NCI-H345 (cell line): ENCODE measurements at regions not wholly inside any gene's neighbourhood (a gene's known extent, or its start where the extent isn't known, plus 50 kb on each side); places are given as distances from the start of the nearest gene placed in this dataset.
"Not testable (repeated sequence)": the region's sequence is repeated elsewhere in the genome, so short reads cannot be mapped to it uniquely, and the experiment has no call there.

Experiments
- DNase-seq: peaks from one replicate; lab custom pipeline; 2025; lab: John Stamatoyannopoulos, UW

DNA sequence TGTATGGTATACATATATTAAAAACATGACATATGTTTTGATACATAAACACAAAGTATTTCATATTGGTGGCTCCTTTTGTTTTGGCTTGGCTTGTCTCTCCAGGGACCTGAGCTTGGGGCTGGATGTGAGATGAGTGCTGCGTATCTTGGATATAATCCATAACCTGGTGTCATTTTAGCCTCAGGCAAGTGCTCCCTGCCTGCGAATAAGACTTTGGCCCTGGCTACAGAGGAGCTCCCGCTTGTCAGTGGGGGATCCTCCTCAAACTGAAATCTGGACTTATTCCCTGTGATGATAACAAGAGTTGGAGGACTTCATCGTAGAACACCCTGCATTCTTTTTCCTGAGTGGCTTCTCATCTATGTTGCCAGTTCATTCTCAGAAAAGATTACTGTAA is 341.7 kb upstream of the CLINT1 start:
- DNase-seq, result peak; percentile 30

DNA sequence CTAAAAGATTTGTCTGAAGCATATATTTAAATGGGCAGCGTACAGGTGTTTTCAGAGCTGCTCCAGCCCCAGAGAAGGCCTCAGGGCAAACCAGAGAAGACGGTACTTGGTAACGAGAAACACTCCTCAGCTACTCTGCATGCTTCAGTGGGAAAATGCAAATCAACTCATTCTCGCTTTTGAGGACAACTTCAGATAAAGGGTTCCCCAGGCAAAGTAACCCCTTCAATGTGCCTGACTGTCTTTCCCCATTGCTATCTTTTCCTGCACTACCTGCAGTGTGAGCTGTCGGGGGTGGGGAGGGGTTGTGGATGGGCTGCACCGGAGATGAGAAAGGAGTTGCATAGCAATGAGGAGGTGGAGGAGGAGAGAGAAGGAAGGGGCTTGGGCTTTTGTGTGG is 339.7 kb upstream of the CLINT1 start:
- DNase-seq, result peak; percentile 18

DNA sequence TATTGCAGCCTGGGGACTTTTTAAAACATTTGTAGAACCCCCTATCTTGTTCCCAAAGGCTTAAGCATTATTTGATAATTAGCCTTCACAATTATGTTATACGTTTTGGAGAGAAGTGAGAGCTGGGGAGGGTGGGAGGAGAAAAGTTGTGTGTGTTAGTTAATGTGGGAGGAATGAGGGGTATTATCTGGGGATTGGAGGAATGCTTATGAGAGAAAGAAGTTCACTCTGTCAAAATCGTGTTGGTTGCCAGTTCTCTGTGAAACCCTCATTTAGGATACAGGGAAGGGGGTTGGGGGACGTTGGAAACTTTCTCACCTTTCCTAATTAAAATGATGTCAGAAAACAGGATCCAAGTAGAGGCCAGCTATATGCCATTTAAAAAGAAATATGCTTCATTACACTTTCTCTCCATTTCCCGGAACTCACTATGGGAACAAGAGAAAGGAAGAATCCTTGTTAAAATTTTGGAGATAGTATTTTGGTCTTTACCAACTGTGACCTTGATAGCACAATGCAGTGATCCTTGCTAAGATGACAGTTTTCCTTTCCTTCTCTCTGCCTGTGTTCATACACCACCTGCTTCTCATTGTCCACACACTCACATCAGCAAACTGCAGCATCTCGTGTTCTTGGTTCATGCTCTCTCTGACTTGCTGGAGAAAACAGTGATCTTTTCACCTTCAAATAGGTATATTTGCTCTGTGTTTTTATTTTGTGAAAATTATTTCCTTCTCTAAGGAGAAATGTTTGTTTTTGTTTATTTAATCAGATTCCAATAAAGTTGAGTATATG is 336.7 kb upstream of the CLINT1 start:
- no peak for DNase-seq

DNA sequence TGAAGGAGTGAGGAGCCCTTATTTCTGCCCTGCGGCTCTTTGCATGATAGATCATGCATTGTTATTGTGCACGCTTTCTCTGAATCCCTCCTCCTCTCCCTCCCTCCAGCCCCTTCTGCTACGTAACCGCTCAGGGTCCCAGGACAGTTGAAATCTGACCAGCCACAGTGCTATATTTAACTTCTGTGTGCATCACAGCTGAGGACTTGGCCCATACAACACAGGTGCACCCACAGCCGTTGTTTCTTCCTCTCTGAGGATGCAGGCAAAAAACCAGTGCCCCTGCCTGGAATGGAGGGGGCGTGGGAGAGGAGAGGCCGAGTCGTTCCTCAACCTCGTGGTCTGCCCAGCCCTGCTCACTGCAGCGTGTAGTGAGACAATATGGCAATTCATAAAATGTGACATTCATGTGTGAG is 335.6 kb upstream of the CLINT1 start:
- no peak for DNase-seq

DNA sequence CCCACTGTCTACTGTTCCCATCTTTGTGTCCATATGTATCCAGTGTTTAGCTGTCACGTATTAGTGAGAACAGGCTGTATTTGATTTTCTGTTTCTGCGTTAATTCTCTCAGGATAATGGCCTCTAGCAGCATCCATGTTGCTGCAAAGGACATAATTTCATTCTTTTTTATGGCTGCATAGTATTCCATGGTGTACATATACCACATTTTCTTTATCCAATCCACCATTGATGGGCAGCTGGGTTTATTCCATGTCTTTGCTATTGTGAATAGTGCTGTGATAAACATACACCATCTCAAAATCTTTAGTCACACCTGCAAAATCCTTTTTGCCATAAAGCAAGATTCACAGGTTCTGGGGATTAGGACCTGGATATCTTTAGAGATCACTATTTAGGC is 334.4 kb upstream of the CLINT1 start:
- DNase-seq, result not testable (repeated sequence)

DNA sequence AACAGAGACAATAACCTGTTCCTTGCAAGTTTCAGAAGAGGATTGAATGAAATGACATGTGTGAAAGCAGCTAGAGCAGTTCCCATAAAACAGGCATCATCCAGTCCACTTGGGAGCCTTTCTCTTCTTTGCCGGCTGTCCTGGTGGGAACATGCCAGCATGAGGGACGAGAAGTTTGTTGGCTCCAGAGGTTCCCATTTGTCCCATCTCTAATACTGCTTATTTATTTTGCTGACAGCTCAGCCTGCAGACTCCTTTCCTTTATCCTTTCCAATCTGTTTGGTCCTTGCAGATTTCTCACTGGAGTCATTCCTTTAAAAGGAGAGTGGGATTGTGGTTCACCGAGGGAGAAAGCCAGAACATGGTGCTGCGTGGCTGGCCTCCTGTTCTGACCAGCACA is 321.5 kb upstream of the CLINT1 start:
- DNase-seq, result no peak

DNA sequence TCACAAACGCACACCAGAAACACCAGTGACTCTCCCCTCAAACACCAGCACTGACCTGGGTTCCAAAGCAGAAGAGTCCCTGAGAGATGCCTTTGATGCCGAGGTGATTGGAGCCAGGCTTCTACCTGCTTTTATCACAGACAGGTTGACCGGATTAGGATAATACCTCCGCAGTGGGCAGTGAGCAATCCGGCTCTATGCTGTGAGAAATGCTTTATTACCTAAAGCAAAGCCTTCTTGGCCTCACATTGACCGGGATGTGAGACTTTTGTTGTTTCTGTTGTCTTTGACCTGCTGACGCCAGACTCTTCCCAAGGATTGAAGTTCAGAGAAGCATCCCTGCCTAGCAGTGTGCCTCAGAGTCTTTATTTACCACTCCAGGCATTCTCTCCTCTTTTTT is 320.3 kb upstream of the CLINT1 start:
- no peak for DNase-seq

DNA sequence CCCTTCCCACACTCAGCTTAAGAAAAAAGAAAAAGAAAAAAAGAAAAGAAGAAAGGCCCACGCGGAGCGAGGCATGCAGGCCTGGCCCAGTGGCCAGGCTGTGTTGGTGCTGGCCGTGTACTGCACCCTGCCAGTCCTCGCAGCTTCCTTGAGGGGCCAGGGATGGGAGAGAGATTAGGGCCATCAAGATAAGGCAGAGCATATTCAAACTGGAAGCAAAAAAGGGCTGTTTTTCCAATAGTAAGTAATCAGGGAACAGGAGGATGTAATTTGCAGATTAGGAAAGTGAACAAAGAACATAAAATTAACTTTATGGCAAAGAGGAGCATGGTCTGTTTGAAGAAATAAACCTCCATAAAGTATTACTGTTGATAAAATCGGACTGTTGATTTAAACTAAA is 319.6 kb upstream of the CLINT1 start:
- DNase-seq, result no peak

DNA sequence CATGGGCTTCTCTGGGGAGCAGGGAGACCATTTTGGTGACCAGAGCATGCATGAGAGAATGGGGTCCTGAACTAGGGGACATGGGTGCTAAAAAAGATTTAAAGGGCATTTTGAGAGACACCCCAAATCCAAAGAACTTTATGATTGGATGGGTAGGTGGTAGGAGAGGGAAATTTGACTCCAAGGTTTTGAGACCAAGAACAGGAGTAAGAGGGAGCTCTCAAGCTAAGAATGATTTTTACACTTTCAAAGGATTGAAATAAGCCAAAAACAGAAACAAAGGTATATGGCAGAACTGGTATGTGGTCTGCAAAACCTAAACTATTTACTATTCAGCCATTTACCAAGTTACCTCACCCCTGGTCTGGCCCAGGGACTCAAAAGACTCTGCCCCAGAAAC is 318.2 kb upstream of the CLINT1 start:
- no peak for DNase-seq

DNA sequence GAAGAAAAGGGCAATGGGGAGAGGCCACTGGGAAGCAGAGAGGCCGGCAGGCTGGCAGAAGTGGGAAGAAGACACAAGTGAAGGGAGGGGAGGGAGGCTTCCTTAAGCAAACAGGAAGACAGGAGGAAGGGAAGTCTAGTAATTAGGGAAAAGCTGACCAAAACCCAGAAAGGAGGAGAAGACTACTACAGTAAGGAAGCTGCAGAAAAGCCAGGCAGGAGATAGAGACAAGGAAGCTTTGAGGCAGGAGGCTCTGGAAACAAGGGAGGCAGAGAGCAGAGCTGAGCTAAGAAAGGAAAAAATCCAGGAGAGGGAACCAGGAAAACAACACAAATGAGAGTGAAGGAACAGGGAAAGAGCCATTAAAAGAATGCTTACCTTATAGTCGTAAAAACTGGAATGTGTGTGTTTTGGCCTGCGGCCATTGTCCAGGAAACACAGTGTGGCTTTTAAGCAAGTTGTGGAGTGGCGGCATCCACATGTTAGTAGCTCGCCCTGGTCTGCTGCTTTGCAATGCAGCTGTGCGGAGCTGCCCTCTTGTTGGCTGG is 317.1 kb upstream of the CLINT1 start:
- DNase-seq, result no peak

DNA sequence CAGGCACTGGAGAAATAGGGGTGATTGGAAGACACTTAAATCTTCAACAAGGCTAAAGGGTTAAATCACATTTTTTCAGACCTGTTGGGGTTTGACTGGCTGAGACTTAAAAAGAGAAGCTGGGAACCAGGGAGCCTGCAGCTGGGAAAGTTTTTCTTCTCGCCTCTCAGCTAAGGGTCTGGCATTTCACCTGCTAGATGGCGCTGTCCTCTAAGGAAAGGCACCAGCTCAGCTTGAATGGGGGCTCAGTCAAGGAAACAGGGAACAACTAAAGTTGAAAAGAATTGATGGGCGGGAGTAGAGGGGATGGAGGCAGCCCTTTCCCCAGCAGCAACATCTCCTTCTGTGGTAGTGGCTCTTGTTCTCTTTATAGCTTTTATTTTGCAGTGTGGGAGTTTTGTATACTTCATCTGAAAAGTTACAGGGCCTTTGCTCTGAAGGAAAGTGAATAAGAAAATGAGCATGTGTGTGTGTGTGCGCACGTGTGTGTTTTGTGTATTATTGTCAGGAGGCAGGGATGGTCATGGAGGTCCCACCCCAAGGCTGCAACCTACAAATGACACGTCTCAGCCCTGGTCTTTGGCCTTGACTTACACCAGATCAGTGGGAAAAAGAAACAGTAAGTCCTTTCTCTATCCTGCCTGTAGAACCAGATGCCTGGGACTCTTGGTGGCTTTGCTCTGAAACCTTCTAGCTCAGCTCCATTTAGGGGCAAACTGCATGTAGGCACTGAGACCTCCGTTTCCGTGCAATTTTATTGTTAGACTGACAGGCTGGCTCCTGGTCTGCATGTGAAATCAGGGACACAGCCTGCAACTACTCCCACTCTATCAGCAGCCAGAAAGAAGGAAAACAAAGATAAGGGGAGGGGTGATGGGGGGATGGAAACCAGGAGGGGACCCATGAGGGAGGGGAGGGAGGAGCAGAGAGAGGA is 316.2 kb upstream of the CLINT1 start:
- DNase-seq, result peak; percentile 63

DNA sequence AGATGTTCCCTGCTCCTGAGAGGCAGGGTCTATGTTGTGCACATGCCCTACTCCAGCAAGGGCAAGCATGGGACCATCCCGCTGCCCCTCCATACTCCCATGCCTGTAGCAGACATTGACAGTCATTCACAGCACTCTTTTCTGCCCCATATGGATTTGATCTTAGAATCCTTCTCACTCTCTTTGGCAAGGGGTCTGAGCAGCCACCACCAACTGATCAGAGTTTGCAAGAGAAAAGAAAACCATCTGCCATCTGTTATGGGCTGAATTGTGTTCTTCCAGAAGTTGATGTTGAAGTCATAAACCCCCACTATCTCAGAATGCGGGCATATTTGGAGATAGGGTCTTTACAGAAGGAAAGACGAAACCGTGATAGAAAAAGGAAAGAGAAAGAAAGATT is 315.1 kb upstream of the CLINT1 start:
- no peak for DNase-seq

DNA sequence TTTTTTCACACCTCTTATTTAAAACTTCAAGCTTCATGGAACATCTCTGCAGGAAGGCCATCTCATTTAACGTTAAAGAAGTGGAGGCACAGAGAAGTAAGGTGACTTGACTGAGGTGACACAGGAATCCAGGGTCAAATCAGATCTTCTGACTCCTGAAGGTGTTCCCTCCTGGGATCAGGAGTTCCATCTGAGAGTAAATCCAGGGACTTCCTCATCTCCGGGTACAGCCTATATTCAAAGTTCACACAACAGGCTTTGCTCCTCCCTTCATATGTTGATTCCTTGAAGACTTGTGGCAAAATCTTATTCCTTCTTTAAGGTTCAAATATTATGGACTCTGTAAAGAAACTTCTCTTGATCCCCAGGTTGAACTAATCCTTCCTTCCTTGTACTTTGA is 313.1 kb upstream of the CLINT1 start:
- no peak for DNase-seq

DNA sequence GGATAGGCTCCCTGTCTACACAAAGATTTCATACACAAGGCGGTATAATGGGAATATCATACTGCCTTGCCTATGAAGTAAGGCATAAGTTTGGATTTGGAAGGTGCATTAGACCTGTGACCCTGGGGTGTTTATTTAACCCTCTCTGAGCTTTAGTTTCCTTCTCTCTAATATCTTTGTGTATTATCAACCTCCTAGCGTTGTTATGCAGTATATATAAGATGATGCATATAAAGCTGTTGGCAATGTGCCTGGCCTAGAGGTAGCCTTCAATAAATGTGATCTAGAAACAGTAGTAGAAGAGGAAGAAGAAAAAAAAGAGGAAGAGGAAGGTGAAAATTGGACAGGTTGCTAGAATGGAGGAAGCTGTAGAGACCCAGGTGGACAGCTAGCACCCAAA is 311.6 kb upstream of the CLINT1 start:
- DNase-seq, result no peak

DNA sequence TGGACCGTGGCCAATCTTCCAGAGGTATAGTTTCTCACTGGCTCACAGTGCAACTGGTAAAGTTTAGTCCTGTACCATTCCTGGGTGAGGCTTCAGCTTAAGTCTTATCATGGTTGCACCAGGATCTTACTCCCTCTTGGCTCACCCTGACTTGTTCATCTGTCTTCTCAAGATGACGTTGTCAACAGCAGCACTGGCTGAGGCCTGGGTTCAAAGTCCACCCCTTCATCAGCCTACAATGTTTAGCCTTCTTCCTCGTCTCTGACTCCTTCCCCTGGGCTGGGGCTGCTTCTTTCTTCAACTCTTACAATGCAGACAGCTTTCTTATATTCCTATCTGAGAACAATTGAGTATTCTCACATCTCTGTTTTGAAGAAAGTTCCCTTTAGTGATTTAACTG is 311.1 kb upstream of the CLINT1 start:
- no peak for DNase-seq

DNA sequence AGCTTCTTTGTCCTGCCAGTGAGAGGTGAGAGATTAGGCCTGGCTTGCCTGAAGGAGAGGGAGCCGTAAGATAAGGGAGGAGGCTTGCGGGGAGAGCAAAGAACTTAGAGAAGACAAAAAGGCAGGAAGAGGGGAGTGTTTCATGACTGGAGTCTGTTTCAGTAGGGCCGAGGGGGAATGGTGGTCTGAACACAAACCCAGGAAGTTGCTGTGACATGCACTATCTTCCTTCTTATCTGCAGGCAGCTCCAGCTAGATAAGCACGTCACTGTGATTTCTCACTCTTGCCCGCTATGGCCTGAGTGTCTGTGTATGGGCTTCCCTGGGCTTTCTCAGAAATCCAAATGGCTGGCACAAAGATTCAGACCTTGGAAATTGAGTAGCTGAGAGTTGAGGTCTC is 307.5 kb upstream of the CLINT1 start:
- no peak for DNase-seq

DNA sequence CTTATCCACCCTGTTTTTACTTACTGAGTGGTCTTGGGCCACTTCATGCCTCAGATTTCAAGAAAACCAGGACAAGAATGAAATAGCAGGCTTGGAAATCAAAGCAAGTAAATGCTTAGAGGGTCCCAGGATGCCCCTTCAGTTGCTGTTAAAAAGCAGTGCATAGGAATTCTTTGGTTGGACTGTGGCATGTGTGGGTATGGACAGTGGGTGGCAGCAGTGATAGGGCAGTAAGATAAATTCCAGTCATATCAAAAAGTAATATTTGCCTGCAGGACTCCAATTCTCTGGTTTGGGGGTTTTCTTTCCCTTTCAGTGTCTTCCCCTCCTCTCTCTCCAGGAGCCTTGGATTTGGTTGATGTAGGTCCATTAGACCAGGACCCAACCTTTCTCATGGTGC is 306.7 kb upstream of the CLINT1 start:
- no peak for DNase-seq

DNA sequence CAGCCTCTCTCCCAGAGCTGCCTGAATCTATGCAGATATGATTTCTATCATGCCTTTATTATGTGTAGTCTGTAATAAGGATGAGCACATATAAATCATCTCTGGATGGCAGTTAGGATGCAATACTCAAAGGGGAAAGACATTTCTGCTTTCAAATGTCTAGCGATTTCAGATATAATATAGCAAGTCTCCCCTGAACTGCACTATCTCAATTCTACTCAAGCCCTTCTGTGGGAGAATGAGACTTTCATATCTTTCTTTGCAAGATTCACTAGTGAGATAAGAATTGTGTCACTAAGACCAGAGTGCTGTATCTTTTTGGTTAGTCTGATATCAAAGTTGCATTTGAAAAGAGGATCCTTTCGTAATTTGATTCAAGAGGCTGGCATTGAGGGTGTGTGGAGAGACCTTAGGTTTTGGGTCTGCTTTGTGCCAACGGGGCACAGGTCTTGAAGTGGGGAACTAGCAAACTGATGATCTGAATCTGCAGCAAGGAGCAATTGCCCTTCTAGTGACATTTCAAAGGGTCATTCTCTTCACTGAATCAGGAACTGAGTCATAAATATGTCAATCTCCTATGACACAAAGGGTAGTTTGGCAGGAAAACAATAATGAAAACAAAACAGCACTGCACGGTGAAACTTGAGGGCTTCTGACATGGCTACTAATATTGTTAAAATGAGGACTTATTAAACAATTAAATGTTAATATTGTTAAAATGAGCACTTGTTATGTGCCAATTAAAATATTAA is 305.5 kb upstream of the CLINT1 start:
- DNase-seq, result no peak

DNA sequence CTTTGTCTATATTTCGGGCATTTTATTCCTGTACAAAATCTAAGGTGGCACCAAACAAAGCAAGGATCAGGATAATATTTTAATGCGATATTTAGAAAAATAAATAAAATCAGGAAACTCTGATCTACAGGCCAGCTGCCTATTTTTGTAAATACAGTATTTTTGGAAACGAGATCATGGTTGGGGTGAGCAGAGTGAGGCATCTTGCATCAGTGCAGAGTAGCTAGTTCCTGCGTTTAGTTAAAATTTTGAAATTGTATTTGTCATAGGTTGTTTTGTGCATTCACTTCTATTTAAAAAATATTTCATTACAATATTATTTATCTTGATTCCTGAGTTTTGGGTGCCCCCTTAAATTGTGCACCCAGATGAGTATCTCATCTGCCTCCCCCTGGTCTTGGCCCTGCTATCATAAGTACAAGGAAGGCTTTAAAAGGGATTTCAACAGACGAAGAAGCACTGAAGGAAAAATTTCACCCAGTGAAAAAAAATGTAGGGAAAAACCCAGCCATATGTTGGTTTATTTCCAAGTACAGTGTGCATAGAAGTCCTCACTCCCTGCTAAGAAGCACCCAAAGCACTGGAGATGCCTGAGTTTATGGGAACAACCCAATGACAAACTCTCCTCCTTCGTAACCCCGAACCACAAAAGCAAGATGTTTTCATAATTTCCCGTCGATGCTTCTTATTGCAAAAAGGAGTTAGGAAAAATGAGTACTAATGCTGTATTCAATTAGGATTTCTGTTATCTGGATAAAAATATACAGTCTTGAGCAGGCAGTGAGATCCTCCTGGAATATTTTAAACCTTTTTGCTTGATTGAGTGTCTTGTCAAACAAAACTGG is 304.7 kb upstream of the CLINT1 start:
- DNase-seq, result no peak

DNA sequence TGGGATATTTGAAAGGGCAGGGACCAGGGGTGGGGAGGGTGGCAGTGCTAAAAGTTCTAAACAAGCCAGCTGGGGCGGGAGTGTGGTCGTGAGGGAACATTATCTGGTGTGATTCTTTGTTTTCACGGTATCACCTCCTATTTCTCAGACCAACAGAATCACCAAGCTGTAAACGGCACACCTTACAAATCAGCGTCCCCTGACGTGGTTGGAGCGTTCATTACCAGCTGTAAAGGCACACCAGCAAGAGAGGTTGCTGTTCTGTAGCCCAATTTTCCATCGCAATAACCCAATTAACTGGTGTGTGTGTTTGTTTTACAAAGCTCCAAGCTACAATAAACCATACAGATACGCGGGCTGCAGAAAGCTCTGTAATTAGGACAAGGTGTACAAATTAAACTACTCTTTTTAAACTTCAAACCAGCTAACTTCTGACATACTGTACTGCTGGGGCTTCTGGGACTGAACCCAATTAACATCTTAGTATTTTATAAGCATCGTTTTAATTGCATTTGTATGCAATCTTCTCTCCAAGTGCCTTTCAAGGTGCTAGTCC is 303.6 kb upstream of the CLINT1 start:
- DNase-seq, result no peak

DNA sequence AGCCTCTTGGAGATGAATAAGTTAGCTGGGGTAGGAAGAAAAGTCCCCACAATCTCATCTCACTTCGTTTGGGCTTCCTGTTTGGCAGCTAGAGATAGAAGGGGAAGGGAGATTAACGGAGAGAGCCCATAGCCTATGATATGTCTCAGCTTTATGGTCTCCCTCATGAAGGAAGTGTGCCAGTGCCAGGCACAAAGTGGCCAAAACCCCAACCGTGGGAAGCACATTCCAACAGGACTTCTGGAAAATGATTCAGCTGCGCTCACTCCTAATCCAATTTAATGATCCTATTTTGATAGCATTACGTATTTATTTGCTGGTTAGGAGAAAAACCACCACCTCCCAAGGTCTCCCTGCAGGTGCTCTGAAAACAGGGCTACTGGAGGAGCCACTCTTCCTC is 303.1 kb upstream of the CLINT1 start:
- no peak for DNase-seq
